ENCODE measurements at regions not wholly inside any gene's neighbourhood (a gene's known extent, or its start where the extent isn't known, plus 50 kb on each side); places are given as distances from the start of the nearest gene placed in this dataset.

DNA sequence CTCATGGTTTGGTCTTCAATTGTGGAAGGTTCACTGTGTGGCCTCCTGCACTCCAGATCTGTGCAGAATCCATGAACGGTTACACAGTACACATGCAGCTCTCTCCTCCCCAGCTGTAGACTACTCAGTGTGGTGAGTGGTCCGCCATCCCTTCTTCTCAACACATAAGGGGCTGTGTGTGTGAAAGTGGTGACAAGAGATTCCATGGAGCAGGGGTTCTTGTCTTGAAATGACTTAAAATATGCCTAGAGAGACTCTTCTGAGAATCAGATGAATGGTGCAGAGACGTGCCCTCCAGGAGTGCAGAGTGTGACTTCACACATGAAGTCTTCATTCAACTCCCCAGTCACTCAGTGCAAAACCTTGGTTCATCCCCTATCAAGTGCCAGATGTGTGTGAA lies 151.0 kb upstream of the COPS8 start:
- DNase-seq (ENCODE audit: low spot score), result no peak

DNA sequence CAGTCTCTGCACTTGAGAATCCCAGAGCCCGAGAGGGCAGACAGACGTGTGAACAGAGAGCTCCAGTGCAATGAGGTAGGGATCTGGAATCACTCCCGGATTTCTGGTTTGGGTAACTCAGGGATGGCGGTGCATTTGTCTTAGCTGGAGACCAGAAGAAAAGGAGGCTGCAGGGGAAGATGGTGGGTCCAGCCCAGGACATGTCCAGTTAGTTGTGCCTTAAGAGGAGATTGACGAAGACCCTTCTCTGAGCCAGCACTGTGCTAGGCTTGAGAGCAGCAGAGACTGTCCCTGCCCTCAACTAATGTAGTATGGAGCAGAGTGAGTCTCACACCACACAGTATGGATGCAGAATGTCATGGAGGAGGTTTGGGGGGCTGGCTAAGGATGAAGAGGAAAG lies 150.6 kb upstream of the COPS8 start:
- DNase-seq (ENCODE audit: low spot score), result no peak

DNA sequence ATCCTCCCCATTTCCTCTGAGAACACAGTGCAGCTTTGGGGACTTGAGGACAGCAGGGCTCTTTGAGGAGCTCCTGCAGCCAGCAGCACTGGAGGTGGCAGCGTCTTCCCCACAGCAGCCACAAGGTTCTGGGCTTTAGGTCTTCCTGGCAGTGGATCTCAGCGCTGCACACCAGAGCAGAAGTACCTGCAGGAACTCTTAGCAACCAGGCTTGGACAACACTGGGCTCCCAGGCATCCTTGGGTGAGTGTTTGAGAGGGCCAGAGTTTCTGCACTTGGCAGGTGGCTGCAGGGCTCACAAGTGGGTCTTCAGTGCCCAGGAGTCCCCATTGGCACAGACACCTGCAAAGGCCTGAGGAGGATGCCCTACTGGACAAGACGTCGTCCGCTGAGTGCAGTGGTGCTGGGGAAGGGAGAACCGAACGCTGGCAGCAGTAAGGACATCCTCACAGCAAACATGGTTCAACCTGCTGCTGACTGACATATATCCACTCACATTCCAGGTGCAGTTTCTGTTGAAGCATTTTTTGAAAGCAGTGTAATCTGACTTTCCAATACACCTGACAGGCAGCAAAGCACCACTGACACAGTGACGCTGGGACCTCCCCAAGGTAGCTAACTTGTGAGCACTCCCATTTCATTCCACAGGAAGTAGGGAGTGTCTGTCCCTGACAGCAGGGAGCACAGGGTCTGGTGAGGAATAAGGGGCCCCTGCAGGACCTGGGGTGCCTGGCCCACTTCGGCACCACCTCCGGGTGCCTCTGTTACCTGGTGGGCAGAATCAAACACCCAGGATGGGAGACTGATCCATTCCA lies 149.9 kb upstream of the COPS8 start:
- DNase-seq (ENCODE audit: low spot score), result no peak

DNA sequence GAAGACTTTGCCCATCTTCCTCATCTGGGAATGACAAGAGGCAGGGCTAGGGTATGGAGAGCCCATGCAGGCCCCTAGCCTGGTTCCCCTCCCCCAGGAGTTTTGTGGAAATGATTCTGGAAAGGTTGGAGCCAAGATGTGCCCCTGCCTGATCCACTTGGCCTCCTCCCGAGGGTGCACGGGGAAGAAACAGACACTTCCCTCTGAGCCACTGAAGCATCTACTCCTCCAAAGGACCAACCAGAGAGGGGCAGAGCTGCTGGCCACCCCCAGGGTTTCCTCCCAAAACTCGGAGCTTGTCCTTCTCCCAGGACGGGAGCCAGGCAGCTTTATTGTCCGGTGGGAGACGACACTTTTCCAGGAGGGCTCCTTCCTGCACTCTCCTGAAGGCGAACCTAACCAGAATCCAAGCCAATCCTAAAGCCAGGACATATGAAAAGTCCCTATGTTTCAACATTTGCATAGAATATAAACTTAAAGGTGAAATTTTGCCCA lies 149.2 kb upstream of the COPS8 start:
- no peak for DNase-seq (ENCODE audit: low spot score)

DNA sequence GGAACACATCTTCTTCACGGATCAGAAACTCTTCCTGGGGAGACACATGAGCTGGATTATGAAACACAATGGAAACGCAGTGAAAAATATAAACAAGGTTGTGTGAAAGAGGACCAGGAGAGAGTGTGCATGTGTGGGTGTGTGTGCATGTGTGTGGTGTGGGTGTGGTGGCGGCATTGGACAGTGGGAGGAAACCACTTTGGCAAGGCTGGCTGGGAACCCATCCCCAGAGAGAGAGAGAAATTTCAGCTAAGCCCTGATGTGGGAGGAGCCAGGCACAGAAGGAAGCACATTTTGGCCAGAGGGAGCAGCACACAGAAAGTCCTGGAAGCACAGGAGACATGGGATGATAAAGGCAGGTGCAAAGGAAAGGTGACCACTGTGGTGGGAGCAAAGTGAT lies 147.6 kb upstream of the COPS8 start:
- peak; percentile 2 for DNase-seq (ENCODE audit: low spot score)

DNA sequence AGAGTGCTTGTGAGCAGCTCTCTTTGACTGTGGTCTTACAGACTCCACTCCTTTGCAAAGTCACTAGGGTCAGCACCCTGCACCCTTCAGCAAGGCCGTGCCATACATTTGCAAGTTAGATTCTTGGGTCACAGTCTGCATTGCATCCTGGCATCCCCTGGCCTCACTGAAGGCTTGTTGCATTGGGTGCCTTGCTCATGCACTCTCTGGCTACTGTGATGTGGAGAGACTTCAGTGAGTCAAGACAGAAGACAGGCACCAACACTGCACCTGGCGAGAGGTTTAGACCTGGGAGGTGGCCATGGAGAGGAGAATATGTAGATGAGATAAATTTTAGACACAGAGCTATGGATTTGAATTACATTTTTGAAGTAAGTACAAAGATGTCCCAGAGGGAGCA lies 146.4 kb upstream of the COPS8 start:
- no peak for DNase-seq (ENCODE audit: low spot score)

DNA sequence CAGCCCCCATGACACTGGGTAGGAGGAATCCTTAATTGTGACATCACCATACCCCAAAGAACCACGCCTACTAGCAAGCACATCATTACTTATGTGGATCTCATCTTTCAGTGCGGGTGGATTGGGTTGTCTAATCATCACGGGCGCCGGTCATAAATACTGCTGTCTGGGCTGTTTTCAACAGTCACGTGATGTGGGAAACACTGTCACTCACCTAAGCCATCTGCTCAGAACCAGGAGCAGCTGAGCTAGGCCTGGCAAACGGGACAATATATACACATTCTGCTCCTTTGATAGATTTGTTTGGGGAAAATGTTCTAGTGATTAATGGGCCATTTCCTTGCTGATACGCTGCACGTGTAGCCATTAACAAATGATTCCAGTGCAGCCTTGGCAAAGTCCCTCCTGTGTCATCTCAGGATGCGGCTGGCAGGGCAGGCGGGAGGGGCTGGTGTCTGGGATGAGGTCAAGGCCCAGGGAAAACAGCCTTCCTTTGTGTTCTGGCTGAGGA lies 145.9 kb upstream of the COPS8 start:
- peak; percentile 32 for DNase-seq (ENCODE audit: low spot score)

DNA sequence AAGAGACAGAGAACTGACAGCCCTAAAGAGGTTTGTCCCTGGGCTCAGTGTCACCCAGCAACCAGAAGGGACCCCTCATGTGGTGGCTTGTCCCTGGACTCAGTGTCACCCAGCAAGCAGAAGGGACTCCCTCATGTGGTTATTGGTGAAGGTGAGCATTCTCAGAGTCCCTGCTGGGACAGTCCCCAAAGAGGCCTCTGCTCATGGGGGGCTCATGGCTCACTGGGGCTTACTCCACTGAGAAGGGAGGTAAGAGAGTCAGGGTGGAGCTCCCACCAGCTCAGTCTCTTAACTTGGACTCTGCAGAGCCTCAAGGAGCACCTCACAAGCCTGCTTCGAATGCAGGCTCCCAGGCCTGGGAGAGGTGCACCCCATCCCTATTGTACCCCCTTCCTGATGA lies 145.2 kb upstream of the COPS8 start:
- no peak for DNase-seq (ENCODE audit: low spot score)

DNA sequence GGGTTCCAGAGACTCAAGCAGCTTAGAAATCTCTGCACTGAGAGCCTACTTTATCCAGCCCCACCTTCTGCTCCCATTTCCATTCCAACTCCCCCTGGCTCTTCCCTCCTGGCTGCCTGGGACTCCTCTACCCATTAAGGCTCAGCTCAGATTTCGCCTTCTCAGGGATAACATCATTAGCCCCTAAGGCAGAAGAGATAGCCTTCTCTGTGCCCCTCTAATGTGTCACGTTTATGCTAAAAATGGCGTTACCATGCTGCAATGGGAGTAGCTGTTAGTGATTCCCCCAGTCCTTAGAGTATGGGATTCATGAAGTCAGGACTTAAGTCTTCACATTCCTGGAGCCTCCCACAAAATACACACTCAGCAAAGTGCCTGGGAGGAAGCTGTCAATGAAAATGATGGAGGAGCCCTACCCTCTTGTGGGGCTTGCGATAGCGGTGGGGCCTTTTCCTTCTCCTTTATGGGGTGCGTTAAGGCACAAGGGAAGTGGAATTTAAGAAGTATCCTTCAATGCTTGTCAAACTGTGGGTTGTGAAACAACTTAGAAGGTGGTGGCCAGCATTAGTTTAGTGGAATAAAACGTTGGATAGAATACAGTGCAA lies 144.7 kb upstream of the COPS8 start:
- no peak for DNase-seq (ENCODE audit: low spot score)

DNA sequence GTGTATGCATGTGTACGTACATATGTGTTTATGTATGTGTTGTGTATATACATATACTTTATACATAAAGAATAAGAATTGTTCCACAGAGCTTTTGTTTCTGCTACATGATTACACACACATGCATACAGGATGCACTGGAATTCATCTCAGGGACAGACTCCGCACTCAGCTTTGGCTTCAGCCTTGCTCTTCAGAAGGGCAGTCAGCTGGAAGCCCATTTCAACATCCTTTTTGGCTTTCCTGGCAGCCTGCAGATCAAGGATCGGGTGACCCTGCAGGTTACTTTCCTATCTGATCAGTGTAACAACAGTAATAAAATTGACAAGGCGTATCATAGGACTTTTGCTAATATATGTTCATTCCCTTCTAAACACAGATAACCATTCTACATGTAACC lies 144.1 kb upstream of the COPS8 start:
- DNase-seq (ENCODE audit: low spot score), result no peak

DNA sequence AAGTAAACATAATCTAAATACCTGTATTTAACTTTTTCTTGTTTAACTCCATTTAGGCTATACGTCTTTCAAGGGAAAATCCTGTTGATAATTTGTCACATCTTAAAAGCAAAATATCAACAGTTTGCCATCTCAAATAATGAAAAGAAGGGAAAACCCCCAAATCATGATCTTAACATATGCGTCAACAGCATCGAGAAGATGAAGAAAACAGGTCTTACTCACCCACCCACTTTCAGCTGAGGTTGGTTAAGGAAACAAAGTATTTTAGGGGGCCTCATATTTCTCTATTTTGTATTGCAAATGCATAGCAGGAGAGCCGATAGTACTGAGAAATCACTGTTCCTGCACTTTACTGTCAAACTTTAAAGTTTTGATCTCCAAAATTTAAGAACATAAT lies 143.1 kb upstream of the COPS8 start:
- no peak for DNase-seq (ENCODE audit: low spot score)

DNA sequence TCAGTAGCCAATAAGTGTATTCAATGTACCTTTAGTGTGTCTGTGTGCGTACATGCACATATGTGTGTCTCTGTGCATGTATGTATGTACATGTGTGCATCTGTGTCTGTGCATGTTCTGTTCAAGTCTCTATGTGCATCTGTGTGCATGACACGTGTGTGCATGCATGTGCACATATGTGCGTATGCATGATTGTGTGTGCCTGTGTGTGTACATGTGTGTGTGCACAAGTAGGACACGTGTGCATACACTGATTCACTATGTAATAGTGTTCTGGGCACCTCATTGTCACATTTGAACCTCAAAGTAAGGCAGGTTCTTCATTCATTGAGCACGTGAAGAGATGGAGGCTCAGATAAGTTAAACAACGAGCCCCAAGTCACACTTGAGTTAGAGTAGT lies 142.6 kb upstream of the COPS8 start:
- DNase-seq (ENCODE audit: low spot score), result no peak

DNA sequence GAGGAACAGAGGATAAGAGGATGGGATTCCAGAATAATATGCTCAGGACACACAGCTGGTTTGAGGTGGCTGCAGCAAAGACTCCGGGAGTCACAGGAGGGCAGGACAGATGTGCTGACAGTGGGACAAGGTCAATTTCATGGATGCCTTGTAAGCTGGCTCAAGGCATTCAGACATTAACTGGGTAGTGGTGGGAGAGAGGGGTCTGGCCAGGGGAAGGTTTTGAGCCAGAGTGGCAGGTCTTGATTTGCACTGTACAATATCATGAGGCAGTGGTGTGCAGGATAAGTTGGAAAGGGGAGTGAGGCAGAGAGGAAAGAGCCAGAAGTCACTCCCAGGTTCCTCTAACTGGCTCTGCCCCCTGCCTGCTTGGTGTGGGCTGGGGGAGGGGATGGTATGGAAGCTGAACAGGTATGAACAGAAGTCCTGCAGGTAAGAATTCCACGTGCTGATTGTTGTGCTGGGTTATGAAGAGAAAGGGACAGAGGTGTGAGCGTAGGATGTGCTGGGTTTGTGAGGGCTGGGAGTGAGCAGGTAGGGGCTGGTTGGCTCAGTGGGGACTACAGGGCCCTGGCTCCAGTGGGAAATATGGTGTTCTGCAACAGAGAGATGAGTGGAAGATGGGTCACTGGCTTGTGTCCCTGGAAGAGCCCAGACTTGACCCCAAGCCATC lies 141.7 kb upstream of the COPS8 start:
- no peak for DNase-seq (ENCODE audit: low spot score)

DNA sequence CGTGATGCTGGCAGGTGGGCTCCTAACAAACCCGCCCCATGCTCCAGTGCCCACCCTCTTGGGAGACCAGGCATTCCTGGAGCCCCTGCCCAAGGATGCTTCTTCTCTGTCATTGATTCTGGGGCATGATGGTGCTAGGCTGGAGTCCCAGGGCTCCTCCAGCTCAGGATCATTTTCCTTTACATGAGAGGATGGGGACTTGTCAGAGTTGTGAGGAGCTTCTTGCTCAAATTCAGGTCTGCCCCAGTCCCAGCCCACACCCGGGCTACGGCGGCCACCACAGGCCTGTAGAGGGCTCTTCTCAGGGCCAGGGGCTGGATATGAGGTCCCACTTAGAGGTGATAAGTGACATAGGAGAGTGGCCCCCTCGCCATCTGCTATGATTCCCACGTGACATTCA lies 141.1 kb upstream of the COPS8 start:
- DNase-seq (ENCODE audit: low spot score), result no peak

DNA sequence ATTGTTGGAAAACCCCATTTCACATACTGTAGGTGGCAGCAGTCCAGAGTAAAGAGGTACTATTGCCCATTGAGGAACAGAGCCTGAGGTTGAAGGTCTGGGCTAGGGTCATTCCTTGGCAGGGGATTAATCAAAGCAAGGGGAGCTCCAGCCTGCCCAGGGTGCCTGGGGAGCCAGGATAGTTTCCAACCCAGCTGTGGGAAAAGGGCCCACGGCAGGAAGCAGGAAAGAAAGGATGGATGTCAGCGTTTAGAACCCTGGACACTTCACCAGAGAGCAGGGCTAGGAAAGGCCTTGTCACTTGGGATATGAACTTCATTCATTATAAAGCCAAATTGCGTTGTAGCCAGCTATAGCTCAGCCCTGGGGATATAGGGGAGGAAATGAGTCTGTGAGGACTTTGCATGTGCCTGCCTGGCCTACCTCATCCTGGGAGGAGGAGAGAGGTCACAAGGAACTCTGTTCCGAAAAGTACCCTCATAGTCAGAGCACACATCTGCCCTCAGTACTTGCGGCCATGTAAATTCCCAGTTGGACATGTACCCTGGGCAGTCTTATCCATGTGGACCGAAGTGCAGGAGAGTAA lies 140.2 kb upstream of the COPS8 start:
- no peak for DNase-seq (ENCODE audit: low spot score)

DNA sequence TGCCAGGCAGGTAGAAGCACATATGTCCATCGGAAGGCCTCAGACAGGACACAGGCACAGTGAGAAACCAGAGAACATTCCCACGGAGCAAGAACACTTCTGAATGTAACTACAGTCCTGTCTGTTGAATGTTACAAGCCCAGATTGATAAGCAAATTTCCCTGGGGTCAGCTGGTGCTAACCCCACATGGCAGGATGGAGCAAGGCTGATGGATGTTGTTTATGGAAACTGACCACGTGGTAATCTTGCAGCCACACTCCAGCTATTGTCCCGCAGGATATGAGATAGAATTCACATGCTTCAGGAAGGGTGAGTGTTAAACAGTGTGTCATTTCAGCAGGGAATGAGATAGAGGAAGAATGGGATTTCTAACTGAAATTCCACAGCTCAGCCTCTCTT lies 138.8 kb upstream of the COPS8 start:
- no peak for DNase-seq (ENCODE audit: low spot score)

DNA sequence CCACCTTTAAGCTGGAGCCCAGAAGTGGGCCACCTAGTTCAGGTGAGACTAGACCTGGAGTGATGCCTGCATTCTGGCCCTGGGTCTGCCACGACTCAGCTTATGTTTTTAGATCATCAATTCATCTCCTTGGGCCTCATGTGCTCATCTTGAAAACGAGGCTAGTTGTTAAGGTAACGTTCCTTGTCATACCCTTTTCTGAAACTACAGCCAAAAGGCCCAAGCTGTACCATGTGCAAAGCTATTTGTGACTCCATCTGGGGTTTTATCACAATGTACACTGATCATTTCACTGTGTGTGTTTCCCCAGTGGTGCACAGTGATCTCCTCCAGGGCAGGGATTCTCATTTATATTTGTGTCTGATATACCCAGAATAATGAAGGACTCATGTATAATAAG lies 138.4 kb upstream of the COPS8 start:
- no peak for DNase-seq (ENCODE audit: low spot score)

DNA sequence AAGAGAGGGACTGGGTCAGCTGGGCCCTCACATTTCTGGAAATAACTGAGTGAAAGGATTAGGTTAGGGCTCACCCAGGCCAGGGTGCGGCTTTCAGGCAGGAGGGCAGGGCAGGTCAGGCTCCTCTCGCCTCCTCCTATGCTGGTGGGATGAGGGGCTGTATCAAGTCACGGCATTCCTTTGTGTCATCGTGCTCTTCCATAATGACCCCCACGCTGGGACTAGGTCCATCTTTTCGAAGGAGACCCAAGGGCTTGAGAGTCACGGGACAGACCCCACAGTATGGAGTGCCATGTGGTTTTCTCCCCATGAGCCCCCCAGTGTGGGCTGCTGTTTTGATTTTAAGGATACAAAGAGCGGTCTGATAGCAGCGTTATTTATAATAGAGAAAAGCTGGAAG lies 137.8 kb upstream of the COPS8 start:
- DNase-seq (ENCODE audit: low spot score), result no peak

DNA sequence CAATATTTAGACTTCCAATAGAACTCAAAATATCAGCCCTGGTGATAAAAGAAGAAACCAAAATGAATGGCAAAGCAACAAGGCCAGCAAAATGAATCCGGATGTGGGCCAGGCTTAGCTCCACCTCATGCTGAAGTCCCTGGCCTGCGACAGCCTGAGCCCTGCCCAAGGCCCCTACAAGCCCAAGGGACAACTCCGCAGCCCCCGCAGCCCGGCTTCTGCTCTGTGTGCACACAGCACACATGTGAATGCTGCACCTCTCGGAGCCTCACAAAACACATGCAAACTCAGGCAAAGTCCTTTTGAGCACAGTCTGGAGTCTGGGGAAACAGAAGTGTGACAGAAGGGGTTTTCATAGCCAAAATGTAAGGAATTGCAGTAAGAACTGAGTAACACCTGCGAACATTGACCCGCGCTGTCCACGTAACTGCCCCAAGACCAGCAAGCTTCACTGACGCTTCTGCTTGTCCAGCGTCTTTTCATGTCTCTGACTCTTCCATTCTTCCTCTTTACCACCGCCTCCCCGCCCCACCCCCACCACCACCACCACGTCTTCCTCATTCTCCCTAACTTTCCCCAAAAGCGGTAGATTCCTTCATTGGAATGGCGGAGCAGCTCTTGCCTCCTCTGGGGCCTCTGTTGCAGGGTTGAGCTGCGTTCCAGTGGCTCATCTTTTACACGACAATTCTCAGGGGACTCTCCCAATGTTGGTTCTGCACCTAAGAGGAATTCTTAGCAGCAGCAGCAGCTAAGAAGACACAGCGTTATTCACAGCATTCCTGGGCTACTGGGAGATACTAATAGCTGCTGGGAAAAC lies 136.4 kb upstream of the COPS8 start:
- no peak for DNase-seq (ENCODE audit: low spot score)

DNA sequence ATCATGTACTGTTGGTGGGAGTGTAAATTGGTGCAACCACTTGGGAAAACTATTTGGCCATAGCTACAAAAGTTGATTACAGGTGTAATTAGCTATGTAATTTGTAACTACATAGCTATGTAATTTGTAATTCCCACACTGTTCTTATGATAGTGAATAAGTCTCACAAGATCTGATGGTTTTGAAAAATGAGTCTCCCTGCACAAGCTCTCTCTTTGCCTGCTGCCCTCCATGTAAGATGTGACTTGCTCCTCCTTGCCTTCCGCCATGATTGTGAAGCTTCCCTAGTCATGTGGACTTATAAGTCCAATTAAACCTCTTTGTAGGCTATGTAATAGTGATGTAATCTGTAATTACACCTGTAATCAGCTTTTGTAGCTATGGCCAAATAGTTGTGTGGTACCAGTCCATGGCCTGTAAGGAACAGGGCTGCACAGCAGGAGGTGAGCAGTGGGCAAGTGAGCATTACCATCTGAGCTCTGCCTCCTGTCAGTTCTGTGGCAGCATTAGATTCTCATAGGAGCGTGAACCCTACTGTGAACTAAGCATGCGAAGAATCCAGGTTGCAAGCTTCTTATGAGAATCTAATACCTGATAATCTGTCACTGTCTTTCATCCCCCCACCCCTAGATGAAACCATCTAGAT lies 133.7 kb upstream of the COPS8 start:
- DNase-seq (ENCODE audit: low spot score), result no peak

DNA sequence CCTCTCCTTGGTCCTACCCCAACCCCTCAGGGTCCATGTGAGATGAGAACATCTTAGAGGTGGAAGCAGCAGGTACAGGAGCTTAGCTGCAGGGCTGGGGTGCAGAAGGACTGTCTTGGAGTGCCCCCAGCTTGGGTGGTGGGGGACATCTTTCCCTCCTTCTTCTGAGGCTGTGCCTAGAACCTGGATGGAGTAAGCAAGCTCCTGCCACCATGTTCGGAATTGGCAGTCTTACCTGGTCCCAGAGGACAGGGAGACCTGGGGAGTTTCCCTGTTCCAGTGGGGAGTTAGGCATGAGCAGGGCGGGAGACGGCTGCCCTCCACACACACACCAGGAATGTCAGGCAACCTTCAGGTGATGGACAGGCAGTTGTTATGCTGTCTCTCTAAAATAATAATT lies 131.0 kb upstream of the COPS8 start:
- no peak for DNase-seq (ENCODE audit: low spot score)

Data from SW480 (cell line).